ENCODE measurements at regions not wholly inside any gene's neighbourhood (a gene's known extent, or its start where the extent isn't known, plus 50 kb on each side); places are given as distances from the start of the nearest gene placed in this dataset.

DNA sequence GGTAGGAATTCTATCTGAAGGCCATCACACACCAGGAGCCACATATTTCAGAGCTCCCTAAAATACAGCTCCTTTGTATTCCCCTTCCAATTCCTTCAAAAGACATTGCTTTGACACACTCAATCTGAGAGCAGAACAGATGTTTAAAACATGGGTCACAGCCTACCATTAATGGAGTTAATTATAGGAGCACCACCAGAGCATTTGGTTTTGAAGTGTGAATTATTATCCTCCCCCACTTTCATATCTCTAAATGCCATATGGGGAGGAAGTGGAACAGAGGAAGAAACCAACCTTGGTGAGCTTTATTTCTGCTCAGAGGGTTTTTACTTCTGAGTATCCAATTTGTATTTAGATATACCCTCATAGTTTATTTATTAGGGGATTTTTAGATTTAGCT is 50.7 kb upstream of the TNFRSF21 start:
- Histone ChIP-seq H3F3A (ENCODE audit: insufficient read depth, low read length) (no peaks in the 10 kb centered on the region), H3K9ac (ENCODE audit: low read length) (no peak overlapping the region), H3K9me2 (replicated peaks; ENCODE audit: insufficient read depth, low read length) (no peaks in the 10 kb centered on the region), H4K20me1 (ENCODE audit: insufficient read depth, low read length) (no peaks in the 10 kb centered on the region), H2AFZ (ENCODE audit: low read length) (no peak overlapping the region), H3K27me3 (replicated peaks; ENCODE audit: insufficient read depth, low read length) (no peaks in the 10 kb centered on the region), H3K27ac (ENCODE audit: low read length) (no peak overlapping the region), H3K79me2 (ENCODE audit: low read length) (no peaks in the 10 kb centered on the region), H3K36me3 (replicated peaks; ENCODE audit: insufficient read depth, low read length) (no peaks in the 10 kb centered on the region), H3K4me1 (ENCODE audit: low read length) (peaks cover 27% of the 10 kb centered on the region), H3K4me3 (ENCODE audit: low read length) (no peak overlapping the region), H3K4me2 (ENCODE audit: low read depth, low read length) (no peak overlapping the region), H3K9me3 (replicated peaks; ENCODE audit: insufficient read depth, low read length) (no peaks in the 10 kb centered on the region)
- no peak for TF ChIP-seq EZH2phosphoT487 (IDR thresholded peaks at IDR 0.05; ENCODE audit: low read length)
- TF ChIP-seq EZH2 (optimal IDR thresholded peaks at IDR 0.05; ENCODE audit: low read depth, low read length), result no peak
- TF ChIP-seq, protein P1, sequence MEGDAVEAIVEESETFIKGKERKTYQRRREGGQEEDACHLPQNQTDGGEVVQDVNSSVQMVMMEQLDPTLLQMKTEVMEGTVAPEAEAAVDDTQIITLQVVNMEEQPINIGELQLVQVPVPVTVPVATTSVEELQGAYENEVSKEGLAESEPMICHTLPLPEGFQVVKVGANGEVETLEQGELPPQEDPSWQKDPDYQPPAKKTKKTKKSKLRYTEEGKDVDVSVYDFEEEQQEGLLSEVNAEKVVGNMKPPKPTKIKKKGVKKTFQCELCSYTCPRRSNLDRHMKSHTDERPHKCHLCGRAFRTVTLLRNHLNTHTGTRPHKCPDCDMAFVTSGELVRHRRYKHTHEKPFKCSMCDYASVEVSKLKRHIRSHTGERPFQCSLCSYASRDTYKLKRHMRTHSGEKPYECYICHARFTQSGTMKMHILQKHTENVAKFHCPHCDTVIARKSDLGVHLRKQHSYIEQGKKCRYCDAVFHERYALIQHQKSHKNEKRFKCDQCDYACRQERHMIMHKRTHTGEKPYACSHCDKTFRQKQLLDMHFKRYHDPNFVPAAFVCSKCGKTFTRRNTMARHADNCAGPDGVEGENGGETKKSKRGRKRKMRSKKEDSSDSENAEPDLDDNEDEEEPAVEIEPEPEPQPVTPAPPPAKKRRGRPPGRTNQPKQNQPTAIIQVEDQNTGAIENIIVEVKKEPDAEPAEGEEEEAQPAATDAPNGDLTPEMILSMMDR (IDR thresholded peaks at IDR 0.05; ENCODE audit: low read length), result no peak
- DNase-seq, result peak; percentile 40

DNA sequence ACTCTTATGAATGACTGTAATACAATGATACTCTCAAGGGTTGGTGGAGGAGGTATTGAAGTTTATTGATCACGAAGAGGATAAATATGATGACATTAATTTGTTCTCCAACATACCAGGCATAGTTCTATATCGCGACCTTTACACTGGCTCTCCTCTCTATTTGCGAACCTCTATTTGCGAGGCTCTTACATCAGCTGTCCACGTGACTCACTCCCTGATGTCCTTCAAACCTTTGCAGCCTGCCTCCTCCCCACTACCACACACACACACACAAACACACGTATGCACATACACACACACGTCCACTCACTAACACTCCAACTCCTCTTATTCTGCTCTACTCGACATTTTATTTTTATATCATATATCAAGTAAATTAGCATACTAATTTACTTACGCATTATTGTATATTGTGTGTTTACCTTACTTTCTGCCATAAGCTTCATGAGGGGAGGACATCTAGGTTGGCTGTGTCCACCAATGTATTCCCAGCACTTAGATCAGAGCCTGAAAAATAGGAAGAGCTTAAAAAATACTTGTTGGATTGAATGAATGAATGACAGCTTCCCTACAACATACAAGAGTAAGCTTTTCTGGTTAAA is 53.3 kb upstream of the TNFRSF21 start:
- Histone ChIP-seq H3K9ac (ENCODE audit: low read length) (no peak overlapping the region), H3K9me3 (replicated peaks; ENCODE audit: insufficient read depth, low read length) (no peaks in the 10 kb centered on the region), H3K4me3 (ENCODE audit: low read length) (no peak overlapping the region), H3K27ac (ENCODE audit: low read length) (no peak overlapping the region), H3K4me1 (ENCODE audit: low read length) (peaks cover 18% of the 10 kb centered on the region), H2AFZ (ENCODE audit: low read length) (no peak overlapping the region), H3K79me2 (ENCODE audit: low read length) (no peaks in the 10 kb centered on the region), H3K27me3 (replicated peaks; ENCODE audit: insufficient read depth, low read length) (no peaks in the 10 kb centered on the region), H3K9me2 (replicated peaks; ENCODE audit: insufficient read depth, low read length) (no peaks in the 10 kb centered on the region), H3F3A (ENCODE audit: insufficient read depth, low read length) (no peaks in the 10 kb centered on the region), H4K20me1 (ENCODE audit: insufficient read depth, low read length) (no peaks in the 10 kb centered on the region), H3K36me3 (replicated peaks; ENCODE audit: insufficient read depth, low read length) (no peaks in the 10 kb centered on the region), H3K4me2 (ENCODE audit: low read depth, low read length) (no peak overlapping the region)
- no peak for DNase-seq
- TF ChIP-seq, protein P1 (IDR thresholded peaks at IDR 0.05; ENCODE audit: low read length), result no peak
- TF ChIP-seq EZH2 (optimal IDR thresholded peaks at IDR 0.05; ENCODE audit: low read depth, low read length) (no peak), EZH2phosphoT487 (IDR thresholded peaks at IDR 0.05; ENCODE audit: low read length) (no peak)

DNA sequence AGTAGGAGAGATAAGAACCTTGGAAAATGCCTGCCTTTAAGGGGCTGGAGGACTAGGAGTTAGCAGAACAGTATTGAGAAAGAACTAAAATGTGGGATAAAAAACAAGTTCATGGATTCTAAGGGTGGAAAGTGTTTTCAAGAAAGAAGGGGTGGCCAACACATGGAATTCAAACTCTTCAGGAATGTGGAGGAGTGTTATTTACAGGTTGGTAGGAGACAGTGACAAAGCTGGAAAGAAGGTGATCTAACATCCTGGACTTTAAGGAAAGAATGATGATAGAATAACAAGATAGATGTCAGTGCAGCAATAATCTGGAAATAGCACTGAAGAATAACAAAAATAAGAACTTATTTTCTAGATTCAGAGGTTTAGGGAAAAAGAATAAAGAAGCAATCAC is 54.0 kb upstream of the TNFRSF21 start:
- Histone ChIP-seq H3K4me2 (ENCODE audit: low read depth, low read length) (no peak overlapping the region), H3K4me1 (ENCODE audit: low read length) (peaks cover 11% of the 10 kb centered on the region), H3K27ac (ENCODE audit: low read length) (no peak overlapping the region), H3K36me3 (replicated peaks; ENCODE audit: insufficient read depth, low read length) (no peaks in the 10 kb centered on the region), H3K9ac (ENCODE audit: low read length) (no peak overlapping the region), H4K20me1 (ENCODE audit: insufficient read depth, low read length) (no peaks in the 10 kb centered on the region), H3K9me2 (replicated peaks; ENCODE audit: insufficient read depth, low read length) (no peaks in the 10 kb centered on the region), H3K27me3 (replicated peaks; ENCODE audit: insufficient read depth, low read length) (no peaks in the 10 kb centered on the region), H2AFZ (ENCODE audit: low read length) (no peak overlapping the region), H3F3A (ENCODE audit: insufficient read depth, low read length) (no peaks in the 10 kb centered on the region), H3K79me2 (ENCODE audit: low read length) (no peaks in the 10 kb centered on the region), H3K9me3 (replicated peaks; ENCODE audit: insufficient read depth, low read length) (no peaks in the 10 kb centered on the region), H3K4me3 (ENCODE audit: low read length) (no peak overlapping the region)
- TF ChIP-seq EZH2 (optimal IDR thresholded peaks at IDR 0.05; ENCODE audit: low read depth, low read length) (no peak), EZH2phosphoT487 (IDR thresholded peaks at IDR 0.05; ENCODE audit: low read length) (no peak)
- TF ChIP-seq, protein P1 (IDR thresholded peaks at IDR 0.05; ENCODE audit: low read length), result no peak
- no peak for DNase-seq
